NCI-H146 treated with DMSO at 0.1 percent for 48 hours (cell line): ENCODE measurements at regions not wholly inside any gene's neighbourhood (a gene's known extent, or its start where the extent isn't known, plus 50 kb on each side); places are given as distances from the start of the nearest gene placed in this dataset.
"Not testable (repeated sequence)": the region's sequence is repeated elsewhere in the genome, so short reads cannot be mapped to it uniquely, and the experiment has no call there.

ENCODE experiments used
- DNase-seq: peaks from one replicate; lab custom pipeline; 2025; ENCODE audit not compliant: unreplicated experiment; lab: John Stamatoyannopoulos, UW

- DNase-seq = peak; percentile 90
Measured at GRCh38 chr12:59365133-59365532, 230.7 kb upstream of the SLC16A7 start.

GRCh38 chr12:59357811-59358210 lies 238.0 kb upstream of the SLC16A7 start:
- no peak for DNase-seq

GRCh38 chr12:59346248-59346647 lies 249.6 kb upstream of the SLC16A7 start:
- DNase-seq = not testable (repeated sequence)

- DNase-seq = no peak
Measured at GRCh38 chr12:59345406-59345805, 250.4 kb upstream of the SLC16A7 start.

DNA sequence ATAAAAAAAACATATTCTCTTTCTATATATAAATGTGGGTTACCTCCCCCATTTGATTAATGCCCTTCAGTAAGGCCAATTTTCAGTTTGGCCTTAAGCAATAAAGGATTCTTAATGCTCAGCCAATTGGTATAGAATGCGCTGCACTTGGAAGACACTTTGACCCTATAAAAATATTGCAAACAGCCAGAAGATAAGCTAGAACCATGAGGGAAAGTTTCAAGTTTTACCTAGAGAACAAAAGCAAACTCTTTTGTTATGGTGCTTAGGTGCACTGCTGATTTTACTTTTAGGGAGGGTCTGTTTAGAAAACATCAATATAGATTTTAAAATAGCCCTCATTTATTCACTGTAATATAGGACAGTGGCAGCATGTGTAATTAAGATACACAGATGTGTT lies 251.6 kb upstream of the SLC16A7 start:
- no peak for DNase-seq

DNA sequence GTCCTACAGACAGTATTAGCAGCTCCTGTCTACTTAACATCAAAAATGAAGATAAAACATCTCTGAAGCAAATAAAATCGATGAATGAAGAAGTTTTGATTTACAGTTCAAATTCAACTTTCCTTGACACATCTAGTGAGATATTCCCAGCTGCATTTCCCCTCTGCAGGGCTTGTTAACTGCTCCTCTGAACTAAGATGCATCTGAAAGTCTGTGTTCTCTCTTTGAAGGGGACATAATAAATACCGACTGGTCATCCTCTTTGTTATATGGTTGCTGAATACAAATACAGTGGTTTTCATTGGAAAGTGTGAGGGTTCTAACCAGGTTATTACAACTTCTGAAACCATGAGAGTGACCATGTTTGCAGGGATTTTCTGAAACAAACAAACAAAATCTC lies 266.4 kb upstream of the SLC16A7 start:
- DNase-seq = no peak

GRCh38 chr12:59328395-59329075 lies 267.3 kb upstream of the SLC16A7 start:
- DNase-seq = not testable (repeated sequence)

GRCh38 chr12:59326457-59326856 lies 269.4 kb upstream of the SLC16A7 start:
- DNase-seq = not testable (repeated sequence)

DNA sequence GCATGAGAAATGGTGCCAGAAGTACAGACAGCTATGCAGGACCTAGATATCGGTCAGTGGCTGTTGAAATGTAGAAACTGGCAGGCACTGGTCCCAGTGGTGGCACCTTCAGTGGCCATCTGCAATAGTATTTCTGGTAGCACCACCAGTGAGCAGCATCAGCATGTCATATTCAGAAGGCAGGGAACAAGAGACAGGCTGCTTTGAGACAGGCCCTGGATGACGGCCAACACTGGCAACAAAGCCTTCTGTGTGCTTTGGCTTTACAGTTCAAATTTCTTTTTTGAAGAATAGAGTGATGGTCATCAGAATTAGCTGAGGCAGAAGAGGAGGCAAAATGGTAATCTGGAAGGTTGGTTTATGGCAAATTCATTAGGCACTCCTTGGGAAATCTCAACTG lies 273.4 kb upstream of the SLC16A7 start:
- peak; percentile 79 for DNase-seq

- no peak for DNase-seq
Measured at GRCh38 chr12:59321278-59321677, 274.6 kb upstream of the SLC16A7 start.

DNA sequence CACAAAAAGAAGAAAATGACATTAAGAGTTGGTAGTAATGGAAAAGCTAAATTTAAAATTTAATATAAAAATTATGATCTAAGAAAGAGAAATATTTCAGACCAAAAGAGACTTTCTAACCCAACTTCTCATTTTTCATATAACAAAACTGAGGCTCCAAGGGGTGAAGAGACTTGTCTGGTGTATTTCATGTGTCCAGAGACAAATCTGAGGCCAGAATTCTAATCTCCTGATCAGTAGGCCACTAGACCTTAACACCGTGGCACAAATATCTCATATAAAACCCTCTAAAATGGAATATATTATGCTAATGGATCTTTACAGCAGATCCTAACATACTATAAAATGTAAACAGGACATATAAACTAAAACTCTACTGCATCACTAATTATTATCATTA lies 275.7 kb upstream of the SLC16A7 start:
- DNase-seq = no peak

GRCh38 chr12:59318940-59319339 lies 276.9 kb upstream of the SLC16A7 start:
- no peak for DNase-seq

- no peak for DNase-seq
Measured at GRCh38 chr12:59317598-59317997, 278.2 kb upstream of the SLC16A7 start.

GRCh38 chr12:59316938-59317337 lies 278.9 kb upstream of the SLC16A7 start:
- DNase-seq = no peak

GRCh38 chr12:59316354-59316753 lies 279.5 kb upstream of the SLC16A7 start:
- not testable (repeated sequence) for DNase-seq

- no peak for DNase-seq
Measured at GRCh38 chr12:59314209-59314608, 281.6 kb upstream of the SLC16A7 start.

GRCh38 chr12:59304077-59304721 lies 291.6 kb upstream of the SLC16A7 start:
- DNase-seq = peak; percentile 83

GRCh38 chr12:59298296-59298695 lies 297.5 kb upstream of the SLC16A7 start:
- DNase-seq = no peak

DNA sequence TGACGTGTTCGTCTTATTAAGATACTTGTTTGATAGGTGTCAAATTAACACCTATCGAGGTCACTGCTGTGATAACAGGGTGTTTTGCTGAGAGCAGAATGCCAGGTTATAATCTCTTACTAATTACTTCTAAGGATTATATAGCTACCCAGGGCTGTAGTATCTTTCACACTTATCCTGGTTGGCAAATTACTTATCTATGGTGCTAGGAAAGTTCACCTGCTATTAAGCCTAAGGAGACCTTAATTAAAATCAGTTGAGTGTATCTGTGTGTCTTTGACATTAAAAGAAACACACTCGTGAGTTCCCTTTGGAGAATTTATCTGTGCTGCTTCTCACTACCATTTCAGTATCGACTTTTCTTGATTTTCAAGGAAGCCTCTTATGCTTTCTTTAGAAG lies 301.6 kb upstream of the SLC16A7 start:
- peak; percentile 62 for DNase-seq

GRCh38 chr12:59282999-59283398 lies 312.8 kb upstream of the SLC16A7 start:
- peak; percentile 93 for DNase-seq

- DNase-seq = not testable (repeated sequence)
Measured at GRCh38 chr12:59273561-59273960, 322.3 kb upstream of the SLC16A7 start.

DNA sequence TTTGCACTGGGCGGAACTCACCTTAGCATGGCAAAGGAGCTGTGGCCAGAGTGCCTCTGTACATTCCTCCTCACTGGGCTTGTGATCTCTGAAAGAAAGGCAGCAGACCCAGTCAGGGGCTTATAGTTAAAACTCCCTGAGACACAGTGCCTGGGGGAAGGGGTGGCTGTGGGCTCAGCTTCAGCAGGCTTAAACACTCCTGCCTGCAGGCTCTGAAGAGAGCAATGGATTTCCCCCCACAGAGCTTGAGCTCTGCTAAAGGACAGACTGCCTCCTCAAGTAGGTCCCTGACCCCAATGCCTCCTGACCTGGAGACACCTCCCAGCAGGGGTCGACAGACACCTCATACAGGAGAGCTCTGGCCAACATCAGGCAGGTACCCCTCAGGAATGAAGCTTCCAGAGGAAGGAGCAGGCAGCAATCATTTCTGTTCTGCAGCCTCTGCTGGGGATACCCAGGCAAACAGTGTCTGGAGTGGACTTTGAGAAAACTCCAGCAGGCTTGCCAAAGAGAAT lies 327.5 kb upstream of the SLC16A7 start:
- DNase-seq = no peak

- DNase-seq = no peak
Measured at GRCh38 chr12:59260202-59260601, 335.6 kb upstream of the SLC16A7 start.
